GM12878 (cell line): ENCODE measurements at regions not wholly inside any gene's neighbourhood (a gene's known extent, or its start where the extent isn't known, plus 50 kb on each side); places are given as distances from the start of the nearest gene placed in this dataset.

Experiments used
- ATF3 ChIP-seq: IDR thresholded peaks from 2 replicates; pipeline ENCODE4 v1.6.1; 2011; ENCODE audit warnings: low read depth, mild to moderate bottlenecking, low read length, moderate library complexity, borderline replicate concordance; ENCODE audit errors: extremely low read depth
- CTCF ChIP-seq, 3 experiments: IDR thresholded peaks in 2 of 3; conservative IDR thresholded peaks in 1 of 3; 2 replicates each; pipeline ENCODE4 v1.5.1; 2011; ENCODE audit warnings: low read depth in 3 of 3, low read length in 3 of 3, mild to moderate bottlenecking in 3 of 3, control low read depth in 2 of 3, moderate library complexity in 2 of 3, inconsistent platforms in 1 of 3, mixed read lengths in 1 of 3; ENCODE audit not compliant: control insufficient read depth in 2 of 3, insufficient read depth in 1 of 3; ENCODE audit errors: extremely low read depth in 1 of 3
- JUND ChIP-seq: IDR thresholded peaks from 2 replicates; pipeline ENCODE4 v1.6.1; 2012; ENCODE audit warnings: low read depth, mild to moderate bottlenecking, low read length, improper control_type of control experiment, moderate library complexity
- MXI1 ChIP-seq: fragments of 150-350 bp; IDR thresholded peaks from 2 replicates; pipeline ENCODE4 v1.6.1; 2011; ENCODE audit warnings: low read depth, mild to moderate bottlenecking, inconsistent platforms, low read length, improper control_type of control experiment
- SP1 ChIP-seq: IDR thresholded peaks from one replicate; pipeline ENCODE4 v1.6.1; 2011; ENCODE audit warnings: low read depth, low read length

- TF ChIP-seq MXI1 (no peak), JUND (no peak), ATF3 (no peak), SP1 (no peak), CTCF (IDR thresholded peaks at IDR 0.05 in 2 of 3, conservative IDR thresholded peaks at IDR 0.05 in 1 of 3; ENCODE audit: control insufficient read depth in 2 of 3, extremely low read depth in 1 of 3, insufficient read depth in 1 of 3, low read depth in 3 of 3, low read length in 3 of 3) (no peak)
These were observed 66.1 kb upstream of the SPTLC1 start for GRCh38 chr9:92181296-92181695.
